Right forelimb (tissue), 1 donor: ENCODE measurements at regions not wholly inside any gene's neighbourhood (a gene's known extent, or its start where the extent isn't known, plus 50 kb on each side); places are given as distances from the start of the nearest gene placed in this dataset.
"Not testable (repeated sequence)": the region's sequence is repeated elsewhere in the genome, so short reads cannot be mapped to it uniquely, and the experiment has no call there.

Experiments used
- DNase-seq: peaks from one replicate; pipeline ENCODE4 v3.0.0-alpha.2; 2018

- DNase-seq = not testable (repeated sequence)
Observed at GRCh38 chr1:83213648-83214047, 785.3 kb downstream of the TTLL7 start.

GRCh38 chr1:83212033-83212432, 786.9 kb downstream of the TTLL7 start:
- DNase-seq = not testable (repeated sequence)

DNA sequence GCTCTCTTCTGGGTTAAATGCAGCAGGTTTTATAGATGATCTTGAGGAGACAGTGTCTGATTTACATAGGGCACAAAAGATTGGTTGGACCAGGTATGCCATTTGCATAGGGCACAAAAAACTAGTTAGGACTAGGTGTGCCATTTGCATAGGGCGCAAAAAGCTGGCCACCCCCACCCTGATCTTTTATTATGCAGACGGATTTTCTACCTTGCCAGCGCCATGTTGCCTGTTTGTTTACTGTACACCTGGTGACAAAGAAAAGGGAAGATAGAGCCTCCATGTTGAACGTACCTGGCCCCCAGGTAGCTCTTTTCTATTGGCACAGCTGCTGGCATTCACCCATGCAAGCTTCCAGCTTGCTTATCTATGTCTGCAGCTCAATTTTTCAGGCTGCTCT, 790.4 kb downstream of the TTLL7 start:
- not testable (repeated sequence) for DNase-seq

GRCh38 chr1:83194610-83195009, 804.3 kb downstream of the TTLL7 start:
- not testable (repeated sequence) for DNase-seq

DNA sequence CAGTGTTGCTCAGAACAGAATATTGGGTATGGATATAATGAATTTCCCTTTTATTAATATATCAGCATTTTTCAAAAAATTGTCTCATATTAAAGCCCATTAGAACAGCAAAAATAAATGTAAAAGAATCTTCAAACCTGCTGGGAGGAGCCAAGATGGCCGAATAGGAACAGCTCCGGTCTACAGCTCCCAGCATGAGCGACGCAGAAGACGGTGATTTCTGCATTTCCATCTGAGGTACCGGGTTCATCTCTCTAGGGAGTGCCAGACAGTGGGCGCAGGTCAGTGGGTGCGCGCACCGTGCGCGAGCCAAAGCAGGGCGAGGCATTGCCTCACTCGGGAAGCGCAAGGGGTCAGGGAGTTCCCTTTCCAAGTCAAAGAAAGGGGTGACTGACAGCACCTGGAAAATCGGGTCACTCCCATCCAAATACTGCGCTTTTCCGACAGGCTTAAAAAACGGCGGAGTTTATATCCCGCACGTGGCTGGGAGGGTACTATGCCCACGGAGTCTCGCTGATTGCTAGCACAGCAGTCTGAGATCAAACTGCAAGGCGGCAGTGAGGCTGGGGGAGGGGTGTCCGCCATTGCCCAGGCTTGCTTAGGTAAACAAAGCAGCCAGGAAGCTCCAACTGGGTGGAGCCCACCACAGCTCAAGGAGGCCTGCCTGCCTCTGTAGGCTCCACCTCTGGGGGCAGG, 816.8 kb downstream of the TTLL7 start:
- DNase-seq = not testable (repeated sequence)

DNA sequence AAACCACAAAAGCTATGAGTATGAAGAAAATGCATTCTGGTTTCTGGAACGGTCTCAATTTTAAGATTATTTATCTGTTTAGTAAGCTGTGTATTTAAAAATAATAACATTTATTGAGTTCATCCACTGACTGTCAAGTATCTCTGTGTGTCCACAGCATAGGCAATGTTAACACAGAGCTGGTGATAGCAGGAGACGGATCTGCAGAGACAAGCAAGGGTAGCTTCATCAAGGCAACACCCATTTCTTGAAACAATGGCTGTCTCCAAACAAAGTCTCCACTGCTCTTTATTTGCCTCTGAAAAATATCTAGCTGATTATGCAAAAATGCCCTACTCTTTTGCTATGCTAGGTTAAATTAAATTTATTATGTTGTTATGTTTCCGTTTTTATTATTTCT, 818.3 kb downstream of the TTLL7 start:
- not testable (repeated sequence) for DNase-seq

GRCh38 chr1:83167634-83168033, 831.3 kb downstream of the TTLL7 start:
- not testable (repeated sequence) for DNase-seq

- DNase-seq = not testable (repeated sequence)
Observed at GRCh38 chr1:83163879-83164475, 835.0 kb downstream of the TTLL7 start.

DNA sequence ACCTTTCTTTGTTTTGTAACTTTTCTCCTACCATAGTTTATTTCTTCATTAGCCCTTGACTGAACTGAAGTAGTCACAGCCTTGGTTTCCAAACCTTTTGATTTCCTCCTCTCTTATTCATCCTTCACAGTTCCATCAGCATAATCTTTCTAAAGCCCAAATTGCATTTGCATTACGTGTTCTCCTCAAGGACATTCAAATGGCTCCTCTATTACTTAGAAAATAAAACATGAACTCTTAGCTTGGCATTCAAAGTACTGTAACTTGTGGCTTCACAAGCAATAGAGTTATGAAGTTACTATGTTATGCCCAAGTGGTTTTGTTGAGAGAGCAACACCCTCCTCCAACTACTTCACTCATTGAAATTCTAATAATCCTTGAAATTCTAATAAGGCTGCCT, 840.0 kb downstream of the TTLL7 start:
- not testable (repeated sequence) for DNase-seq

- not testable (repeated sequence) for DNase-seq
Observed at GRCh38 chr1:83154306-83154705, 844.6 kb downstream of the TTLL7 start.

DNA sequence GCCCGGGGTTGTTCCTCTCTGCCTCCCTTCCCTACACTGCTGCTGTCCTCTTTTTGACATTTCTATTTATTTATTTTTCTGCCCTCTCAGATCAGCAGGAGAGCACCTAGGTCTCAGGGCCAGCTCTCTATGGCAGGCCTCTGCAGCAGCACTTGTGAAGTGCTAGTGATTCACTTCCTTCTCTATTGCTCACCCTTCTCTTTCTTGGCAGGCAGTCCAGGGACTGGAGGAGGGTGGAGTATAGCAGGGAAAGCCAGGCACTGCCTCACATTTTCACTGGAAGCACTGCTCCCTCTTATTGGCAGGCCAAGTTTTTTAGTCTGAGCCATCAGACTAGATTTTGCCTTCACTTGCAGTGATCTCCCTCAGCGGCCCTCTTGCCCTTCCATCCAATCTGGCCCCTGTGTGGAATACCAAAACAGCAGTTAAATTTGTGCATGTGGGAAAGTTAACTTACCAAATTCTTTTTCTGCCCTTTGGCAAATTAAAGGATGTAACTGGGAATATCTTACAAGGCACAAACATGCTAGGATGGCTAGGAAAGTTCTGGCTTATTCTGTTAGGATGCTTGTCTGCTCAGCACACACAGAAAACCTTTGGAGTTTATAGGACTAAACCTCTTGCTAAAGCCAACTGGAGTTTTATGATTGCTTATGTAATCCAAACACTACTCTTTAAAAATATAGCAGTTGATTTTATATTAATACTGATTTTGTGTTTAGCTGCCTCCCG, 847.6 kb downstream of the TTLL7 start:
- peak; percentile 42 for DNase-seq

- DNase-seq = not testable (repeated sequence)
Observed at GRCh38 chr1:83150479-83150878, 848.5 kb downstream of the TTLL7 start.

GRCh38 chr1:83145820-83146219, 853.1 kb downstream of the TTLL7 start:
- DNase-seq = not testable (repeated sequence)

- DNase-seq = not testable (repeated sequence)
Observed at GRCh38 chr1:83142802-83143201, 856.1 kb downstream of the TTLL7 start.

- not testable (repeated sequence) for DNase-seq
Observed at GRCh38 chr1:83135524-83136157, 863.3 kb downstream of the TTLL7 start.

GRCh38 chr1:83134322-83135014, 864.5 kb downstream of the TTLL7 start:
- DNase-seq = not testable (repeated sequence)

DNA sequence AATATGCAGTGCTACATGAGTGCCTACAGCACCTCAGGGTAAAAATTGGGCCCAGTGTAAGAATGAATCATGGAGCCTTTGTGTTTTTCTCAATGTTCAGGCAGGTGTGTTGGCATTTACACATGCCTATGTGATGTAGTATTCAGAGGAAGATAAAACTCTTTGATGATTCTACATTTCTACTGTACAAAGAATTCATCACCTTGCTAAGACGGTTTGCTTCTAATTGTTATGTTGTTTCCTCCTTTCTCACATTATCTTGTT, 867.3 kb downstream of the TTLL7 start:
- no peak for DNase-seq

GRCh38 chr1:83130886-83131691, 867.8 kb downstream of the TTLL7 start:
- no peak for DNase-seq

DNA sequence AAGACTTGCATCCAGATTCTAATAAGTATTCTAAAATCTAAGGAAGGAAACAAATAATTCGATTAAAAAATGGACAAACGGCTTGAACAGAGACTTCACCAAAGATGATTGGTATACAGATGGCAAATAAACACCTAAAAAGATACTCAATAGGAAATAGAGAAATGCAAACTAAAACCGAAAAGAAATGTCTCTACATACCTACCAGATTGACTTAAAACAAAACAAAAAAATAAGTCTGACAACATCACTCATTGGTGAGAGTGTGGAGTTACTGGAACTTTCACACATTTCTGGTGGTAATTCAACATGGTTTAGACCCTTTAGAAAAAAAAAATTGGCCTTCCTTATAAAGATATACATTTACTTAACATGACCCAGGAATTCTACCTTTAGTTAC, 869.8 kb downstream of the TTLL7 start:
- no peak for DNase-seq

DNA sequence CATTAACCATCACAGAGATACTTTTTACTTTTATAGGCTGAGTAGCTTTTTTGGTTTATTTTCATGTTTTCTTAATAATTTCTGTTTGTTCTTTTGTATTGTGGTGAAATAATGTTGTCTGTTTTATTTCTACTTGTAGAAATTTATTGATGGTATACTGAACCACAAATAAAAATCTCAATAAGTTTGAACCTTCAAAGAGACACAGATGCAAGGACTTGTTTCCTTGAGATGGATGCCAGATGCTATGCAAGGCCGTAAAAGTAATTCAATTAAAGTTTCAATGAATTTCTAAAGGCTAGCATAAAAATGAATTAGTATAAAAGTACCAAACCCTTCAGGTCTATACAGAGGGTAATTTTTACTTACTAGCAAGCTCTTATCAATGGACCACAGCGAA, 873.5 kb downstream of the TTLL7 start:
- DNase-seq = no peak

GRCh38 chr1:83123019-83123418, 875.9 kb downstream of the TTLL7 start:
- no peak for DNase-seq

DNA sequence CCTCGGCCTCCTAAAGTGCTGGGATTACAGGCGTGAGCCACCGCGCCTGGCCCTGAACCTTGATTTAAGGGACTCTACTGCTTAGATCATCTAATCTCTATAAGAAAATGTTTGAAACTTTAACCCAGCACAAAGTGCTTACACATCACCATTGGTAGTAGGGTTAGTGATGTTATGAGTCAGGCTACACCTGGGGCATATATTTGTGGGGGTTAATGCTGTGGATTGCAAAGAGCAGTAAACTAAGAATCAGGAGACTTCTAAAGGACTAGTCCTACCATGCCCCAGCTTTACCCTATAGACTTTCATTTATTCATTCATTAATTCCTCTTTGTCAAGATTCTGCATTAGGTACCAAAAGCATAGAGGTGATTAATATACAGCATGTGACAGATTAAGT, 880.5 kb downstream of the TTLL7 start:
- DNase-seq = no peak
